SK-N-SH (cell line): ENCODE measurements at regions not wholly inside any gene's neighbourhood (a gene's known extent, or its start where the extent isn't known, plus 50 kb on each side); places are given as distances from the start of the nearest gene placed in this dataset.
A peak's percentile ranks its signal among the peaks of the same experiment; 100 is the strongest.

Experiments
- CHD2 ChIP-seq: fragments of 150-350 bp; IDR thresholded peaks from 2 replicates; pipeline ENCODE4 v1.6.1; 2018; ENCODE audit warnings: low read length; ENCODE audit not compliant: partially characterized antibody
- CTCF ChIP-seq: fragments of 200-600 bp; sonication (generic); IDR thresholded peaks from 2 replicates; pipeline ENCODE4 v1.6.1; 2017; ENCODE audit warnings: antibody characterized with exemption, mild to moderate bottlenecking, moderate library complexity
- EP300 ChIP-seq, 2 experiments: IDR thresholded peaks; 2 replicates each; pipeline versions ENCODE4 v1.4.0 to v1.6.1; 2012; ENCODE audit warnings: borderline replicate concordance in 1 of 2, low read depth in 1 of 2, low read length in 1 of 2
- EZH2phosphoT487 ChIP-seq: fragments of 200-600 bp; sonication (generic); IDR thresholded peaks from 2 replicates; pipeline ENCODE4 v1.6.1; 2017; ENCODE audit warnings: low read depth, mixed run types, mild to moderate bottlenecking, antibody characterized with exemption, moderate library complexity, borderline replicate concordance
- FOXM1 ChIP-seq: IDR thresholded peaks from 2 replicates; pipeline ENCODE4 v1.4.0; 2012; ENCODE audit warnings: low read depth, mild to moderate bottlenecking
- GABPA ChIP-seq: IDR thresholded peaks from 2 replicates; pipeline ENCODE4 v1.4.0; 2012; ENCODE audit warnings: low read depth, mild to moderate bottlenecking
- MAX ChIP-seq: IDR thresholded peaks from 2 replicates; pipeline ENCODE4 v1.4.0; 2012; ENCODE audit warnings: low read depth
- NRF1 ChIP-seq: IDR thresholded peaks from 2 replicates; pipeline ENCODE4 v1.6.1; 2012; ENCODE audit warnings: low read depth, mild to moderate bottlenecking, low read length
- POLR2AphosphoS5 ChIP-seq: IDR thresholded peaks from 2 replicates; pipeline ENCODE4 v1.6.1; 2012; ENCODE audit warnings: low read depth, low read length
- RCOR1 ChIP-seq: fragments of 150-350 bp; IDR thresholded peaks from 2 replicates; pipeline ENCODE4 v1.6.1; 2017; ENCODE audit warnings: antibody characterized with exemption, low read length
- REST ChIP-seq: IDR thresholded peaks from 2 replicates; pipeline ENCODE4 v1.6.1; 2012; ENCODE audit warnings: mild to moderate bottlenecking, low read depth, low read length, moderate library complexity
- TAF1 ChIP-seq: IDR thresholded peaks from 2 replicates; pipeline ENCODE4 v1.6.1; 2012; ENCODE audit warnings: low read depth, mild to moderate bottlenecking, low read length, moderate library complexity, borderline replicate concordance

GRCh38 chr4:128393101-128393704 lies 105.6 kb upstream of the PGRMC2 start:
- TF ChIP-seq CTCF = no peak
- no peak for TF ChIP-seq RCOR1
- TF ChIP-seq MAX = no peak
- TF ChIP-seq REST = no peak
- TF ChIP-seq POLR2AphosphoS5 = no peak; the same call in 1 of the 2 replicates
- no peak for TF ChIP-seq EZH2phosphoT487
- no peak for TF ChIP-seq NRF1
- no peak for TF ChIP-seq FOXM1
- no peak for TF ChIP-seq TAF1
- no peak for TF ChIP-seq GABPA
- TF ChIP-seq EP300 (IDR thresholded peaks at IDR 0.05; ENCODE audit: borderline replicate concordance in 1 of 2, low read depth in 1 of 2, low read length in 1 of 2) = peak in 1 of 2 experiments; percentile 33; a peak in 2 of 4 replicates
- TF ChIP-seq CHD2 = no peak
